Vagina (tissue), 2 donors: ENCODE measurements at regions not wholly inside any gene's neighbourhood (a gene's known extent, or its start where the extent isn't known, plus 50 kb on each side); places are given as distances from the start of the nearest gene placed in this dataset.

Experiments used
- DNase-seq, 2 donors: peaks; one replicate each; pipeline ENCODE4 v3.0.0-alpha.2; 2017; ENCODE audit errors: extremely low spot score in 2 of 2
- H3K27ac ChIP-seq: fragments of 200-600 bp; sonication (generic); one replicate; pipeline ENCODE4 v1.5.1; 2019
- H3K27me3 ChIP-seq: fragments of 200-600 bp; sonication (generic); one replicate; pipeline ENCODE4 v1.5.1; 2019
- H3K36me3 ChIP-seq, 2 donors: fragments of 200-600 bp; sonication (generic); one replicate each; pipeline ENCODE4 v1.5.1; 2017 to 2019
- H3K4me1 ChIP-seq: fragments of 200-600 bp; sonication (generic); one replicate; pipeline ENCODE4 v1.5.1; 2019
- H3K4me3 ChIP-seq, 2 donors: fragments of 200-600 bp; sonication (generic); 1 replicate in 1 of 2; 2 replicates in 1 of 2; pipeline ENCODE4 v1.5.1; 2016 to 2019
- H3K9me3 ChIP-seq: fragments of 200-600 bp; sonication (generic); one replicate; pipeline ENCODE4 v1.5.1; 2019
- CTCF ChIP-seq, 3 experiments: fragments of 450-650 bp in 2 of 3; fragments of 200-600 bp in 1 of 3; sonication (generic) in 1 of 3; IDR thresholded peaks; one replicate each; pipeline ENCODE4 v1.5.1; 2017 to 2019; ENCODE audit warnings: antibody characterized with exemption in 3 of 3, mild to moderate bottlenecking in 2 of 3, moderate library complexity in 2 of 3
- POLR2A ChIP-seq, 2 donors: fragments of 450-650 bp; IDR thresholded peaks; one replicate each; pipeline ENCODE4 v1.6.1; 2017; ENCODE audit warnings: antibody characterized with exemption in 2 of 2, mild to moderate bottlenecking in 2 of 2, moderate library complexity in 2 of 2
- POLR2AphosphoS5 ChIP-seq, 2 donors: sonication (generic); formaldehyde crosslinking; IDR thresholded peaks; one replicate each; pipeline ENCODE4 v1.9.0; 2017; ENCODE audit warnings: antibody characterized with exemption in 2 of 2, mild to moderate bottlenecking in 2 of 2, low read depth in 1 of 2; ENCODE audit not compliant: insufficient read depth in 1 of 2
- intact Hi-C: fragments of 100-400 bp; cut with DNase I; formaldehyde crosslinking; loops from one replicate; pipeline ENCODE4 v1.15.1; 2023

GRCh38 chr4:60187428-60187827, 1012.7 kb upstream of the ADGRL3 start:
- intact Hi-C loops, result no loop called here

GRCh38 chr4:60189286-60189685, 1010.8 kb upstream of the ADGRL3 start:
- H3K27me3 ChIP-seq, result no peaks in the 10 kb centered on the region
- no peak overlapping the region for H3K4me3 ChIP-seq
- no peak overlapping the region for H3K27ac ChIP-seq
- TF ChIP-seq POLR2AphosphoS5 (IDR thresholded peaks at IDR 0.05; ENCODE audit: insufficient read depth in 1 of 2, low read depth in 1 of 2), result no peak
- no peak for TF ChIP-seq POLR2A (IDR thresholded peaks at IDR 0.05)
- TF ChIP-seq CTCF (IDR thresholded peaks at IDR 0.05), result no peak
- no peaks in the 10 kb centered on the region for H3K4me1 ChIP-seq
- intact Hi-C loops, result no loop called here
- H3K36me3 ChIP-seq, result no peaks in the 10 kb centered on the region
- no peak for DNase-seq
- H3K9me3 ChIP-seq, result peaks cover 3% of the 10 kb centered on the region

More at GRCh38 chr4:60187428-60187827, 1012.7 kb upstream of the ADGRL3 start:
- Histone ChIP-seq H3K36me3 (no peaks in the 10 kb centered on the region), H3K27ac (no peak overlapping the region), H3K4me1 (no peaks in the 10 kb centered on the region), H3K4me3 (no peak overlapping the region), H3K27me3 (no peaks in the 10 kb centered on the region), H3K9me3 (peaks cover 3% of the 10 kb centered on the region)
- TF ChIP-seq POLR2A (IDR thresholded peaks at IDR 0.05), result no peak
- TF ChIP-seq CTCF (IDR thresholded peaks at IDR 0.05), result no peak
- TF ChIP-seq POLR2AphosphoS5 (IDR thresholded peaks at IDR 0.05; ENCODE audit: insufficient read depth in 1 of 2, low read depth in 1 of 2), result no peak
- DNase-seq, result no peak

DNA sequence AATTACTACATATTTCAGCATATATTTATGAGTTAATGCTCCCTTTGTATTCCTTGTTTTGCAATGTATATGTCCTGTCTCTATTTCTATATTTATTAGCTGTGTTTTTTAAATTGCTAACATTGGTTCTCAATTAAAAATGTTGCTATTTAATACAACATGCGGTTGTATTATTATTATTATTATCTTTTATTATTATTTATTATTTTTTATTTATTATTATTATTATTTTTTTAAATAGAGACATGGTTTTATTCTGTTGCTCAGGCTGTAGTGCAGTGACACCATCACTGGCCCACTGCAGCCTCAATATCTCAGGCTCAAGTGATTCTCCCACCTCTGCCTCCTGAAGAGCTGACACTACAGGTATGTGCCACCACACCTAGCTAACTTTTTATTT, 1005.9 kb upstream of the ADGRL3 start:
- TF ChIP-seq POLR2AphosphoS5 (IDR thresholded peaks at IDR 0.05; ENCODE audit: insufficient read depth in 1 of 2, low read depth in 1 of 2) (no peak), POLR2A (IDR thresholded peaks at IDR 0.05) (no peak)
- no peak overlapping the region for H3K27ac ChIP-seq
- no peak for DNase-seq
- H3K9me3 ChIP-seq, result no peaks in the 10 kb centered on the region
- H3K27me3 ChIP-seq, result no peaks in the 10 kb centered on the region
- intact Hi-C loops, result no loop called here
- H3K4me1 ChIP-seq, result no peaks in the 10 kb centered on the region
- H3K36me3 ChIP-seq, result no peaks in the 10 kb centered on the region
- H3K4me3 ChIP-seq, result no peak overlapping the region

GRCh38 chr4:60195256-60195655, 1004.9 kb upstream of the ADGRL3 start:
- no peak for TF ChIP-seq CTCF (IDR thresholded peaks at IDR 0.05)
- no peak for TF ChIP-seq POLR2A (IDR thresholded peaks at IDR 0.05)
- TF ChIP-seq POLR2AphosphoS5 (IDR thresholded peaks at IDR 0.05; ENCODE audit: insufficient read depth in 1 of 2, low read depth in 1 of 2), result no peak
- intact Hi-C loops, result no loop called here
- no peaks in the 10 kb centered on the region for H3K9me3 ChIP-seq
- H3K4me1 ChIP-seq, result no peaks in the 10 kb centered on the region
- DNase-seq, result no peak
- no peak overlapping the region for H3K4me3 ChIP-seq
- no peak overlapping the region for H3K27ac ChIP-seq
- no peaks in the 10 kb centered on the region for H3K36me3 ChIP-seq
- no peaks in the 10 kb centered on the region for H3K27me3 ChIP-seq

DNA sequence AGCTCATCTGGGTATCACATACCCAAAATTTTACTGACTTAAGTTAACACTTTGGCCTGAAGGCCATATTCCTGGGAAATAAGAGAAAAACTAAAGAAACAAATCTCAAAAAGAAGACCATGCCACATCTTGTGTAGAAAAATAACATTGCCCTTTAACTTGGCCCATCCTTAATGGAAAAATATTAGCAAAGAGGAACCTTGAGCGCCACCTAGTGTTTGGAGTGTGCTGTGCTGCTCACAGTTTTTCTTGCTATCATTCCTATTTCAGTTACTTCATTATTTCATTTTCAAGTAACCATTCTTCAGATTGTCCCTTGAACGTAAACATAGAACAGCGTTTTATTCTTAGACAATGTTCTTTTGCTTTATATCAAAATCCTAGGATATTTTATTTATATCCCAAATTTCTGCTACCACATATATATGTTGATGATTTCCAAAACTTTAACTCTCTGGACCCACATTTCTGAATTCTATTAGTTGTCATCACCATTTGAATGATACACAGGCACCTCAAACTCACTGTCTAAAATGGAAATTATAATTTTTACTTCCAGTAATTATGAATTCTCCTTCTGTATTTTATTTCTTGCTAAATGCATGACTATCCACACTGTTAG, 999.0 kb upstream of the ADGRL3 start:
- TF ChIP-seq POLR2AphosphoS5 (IDR thresholded peaks at IDR 0.05; ENCODE audit: insufficient read depth in 1 of 2, low read depth in 1 of 2) (no peak), CTCF (IDR thresholded peaks at IDR 0.05) (peak; percentile 15 to 71 (median 39)), POLR2A (IDR thresholded peaks at IDR 0.05) (no peak)
- Histone ChIP-seq H3K27me3 (no peaks in the 10 kb centered on the region), H3K36me3 (no peaks in the 10 kb centered on the region)

More for the DNA sequence above, 999.0 kb upstream of the ADGRL3 start:
- intact Hi-C loops, result no loop called here
- no peaks in the 10 kb centered on the region for H3K9me3 ChIP-seq
- no peaks in the 10 kb centered on the region for H3K4me1 ChIP-seq
- no peak overlapping the region for H3K4me3 ChIP-seq
- no peak overlapping the region for H3K27ac ChIP-seq
- no peak for DNase-seq
